GM18508 (cell line): ENCODE measurements at regions not wholly inside any gene's neighbourhood (a gene's known extent, or its start where the extent isn't known, plus 50 kb on each side); places are given as distances from the start of the nearest gene placed in this dataset.

Source experiments
- ATAC-seq: cut with Tn5 transposase; IDR thresholded peaks from one replicate; pipeline ENCODE4 v1.9.1; 2021; ENCODE audit warnings: moderate number of reproducible peaks; ENCODE audit not compliant: insufficient read depth, unreplicated experiment

- ATAC-seq, result no peak
Observed at GRCh38 chr12:107558816-107559382, 126.7 kb upstream of the PWP1 start.

GRCh38 chr12:107560165-107560898 lies 125.3 kb upstream of the PWP1 start:
- no peak for ATAC-seq

DNA sequence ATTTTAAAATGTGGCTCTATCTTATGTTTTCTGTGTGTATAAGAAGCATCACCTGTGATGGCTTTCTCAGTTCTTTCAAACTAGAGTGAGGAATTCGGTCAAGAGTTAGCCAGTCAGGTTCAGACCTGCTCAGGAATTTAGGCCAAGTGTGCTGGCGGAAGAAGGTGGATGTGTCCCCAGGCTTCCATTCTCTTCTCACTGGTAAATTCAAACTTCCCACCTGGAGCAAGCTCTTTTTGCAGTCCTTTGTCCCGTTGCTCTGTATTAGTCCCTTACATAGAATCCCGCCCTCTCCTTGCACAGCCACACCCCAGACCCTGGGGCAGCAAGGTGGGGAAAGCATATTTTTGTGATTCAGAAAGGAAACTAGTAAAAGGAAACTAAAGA lies 124.7 kb upstream of the PWP1 start:
- no peak for ATAC-seq

DNA sequence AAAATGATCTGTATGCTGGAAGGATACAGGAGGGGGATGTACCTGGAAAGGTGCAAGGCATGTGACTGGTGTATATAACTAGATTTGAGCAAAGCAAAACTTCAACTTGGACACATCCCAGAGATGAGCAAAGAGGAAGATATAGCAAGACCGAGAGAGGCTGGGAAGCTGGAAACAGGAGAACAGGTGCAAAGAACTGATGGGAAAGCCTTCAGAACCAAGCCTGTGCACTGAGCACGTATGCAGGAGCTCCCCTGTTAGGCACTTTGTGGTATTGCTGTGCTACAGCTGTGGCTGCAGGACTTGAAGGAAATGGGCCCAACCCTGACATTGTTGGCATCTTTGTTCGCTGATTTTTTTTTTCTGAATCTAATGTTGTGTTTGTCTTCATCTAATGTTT lies 120.7 kb upstream of the PWP1 start:
- no peak for ATAC-seq

DNA sequence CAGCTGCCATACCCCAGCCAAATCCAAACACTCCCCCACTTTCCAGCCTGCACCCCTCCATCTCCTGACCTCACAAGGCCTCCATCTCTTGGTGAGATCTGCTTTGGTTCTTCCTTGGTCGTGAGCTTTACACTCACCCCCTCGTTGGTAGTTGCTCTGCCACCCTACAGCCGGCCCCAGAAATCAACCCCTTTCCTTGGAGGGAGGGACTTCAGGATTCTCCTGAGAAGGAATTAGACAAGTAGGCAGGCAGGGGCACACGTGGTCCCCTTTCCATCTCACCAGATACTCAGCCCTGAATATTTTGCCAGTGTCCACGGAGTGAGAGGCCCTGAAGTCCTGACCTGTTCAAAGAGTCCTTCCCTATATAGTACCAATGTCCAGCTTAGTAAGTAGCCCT lies 120.0 kb upstream of the PWP1 start:
- ATAC-seq, result no peak

DNA sequence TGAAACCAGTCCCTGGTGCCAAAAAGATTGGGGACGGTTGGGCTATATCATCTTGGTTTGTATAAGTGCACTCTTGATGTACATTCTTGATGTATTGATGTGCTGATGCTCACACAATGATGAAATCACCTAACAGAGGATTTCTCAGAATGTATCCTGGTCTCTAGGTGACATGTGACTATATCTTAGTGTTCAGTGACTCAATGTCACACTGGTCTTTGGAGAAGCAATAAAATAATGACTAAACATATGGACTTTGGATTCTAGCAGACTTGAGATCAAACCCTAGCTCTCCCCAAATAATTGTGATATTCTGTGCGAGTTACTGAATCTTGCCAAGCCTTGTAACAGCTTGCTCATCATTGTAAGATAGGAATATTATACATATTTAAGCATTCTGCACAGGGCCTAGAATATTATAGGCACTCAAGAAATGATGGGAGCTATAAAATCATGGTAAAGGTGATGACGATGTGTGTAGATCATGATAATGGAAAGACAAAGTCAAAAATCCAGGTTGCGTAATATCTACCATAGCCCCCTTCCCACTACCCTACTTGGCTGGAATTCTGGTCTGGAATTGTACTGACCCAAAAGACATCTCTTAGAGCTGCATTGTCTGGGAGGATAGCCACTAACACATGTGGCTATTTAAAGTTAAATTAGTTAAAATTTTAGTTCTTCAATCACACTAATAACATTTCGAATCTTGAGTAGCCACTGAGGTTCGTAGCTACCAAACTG lies 117.6 kb upstream of the PWP1 start:
- no peak for ATAC-seq

GRCh38 chr12:107568718-107569117 lies 116.9 kb upstream of the PWP1 start:
- no peak for ATAC-seq

DNA sequence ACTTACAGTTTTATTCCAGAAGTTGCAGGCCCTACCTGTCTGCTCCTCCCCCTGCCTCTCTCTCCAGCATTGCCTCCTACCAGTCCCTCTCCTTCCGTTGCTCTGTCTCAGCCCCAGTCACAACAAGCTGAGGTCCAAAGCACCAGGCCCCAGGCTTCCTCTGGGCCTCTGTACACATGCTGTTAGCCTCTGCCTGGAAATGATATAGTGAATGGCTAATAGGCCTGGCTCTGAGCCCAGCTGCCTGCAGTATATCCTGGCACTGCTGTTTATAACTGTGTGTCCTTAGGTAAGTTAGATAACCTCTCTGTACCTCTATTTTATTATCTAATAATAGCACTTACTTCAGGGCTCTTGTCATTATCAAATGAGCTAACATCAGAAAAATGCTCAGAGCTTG lies 114.9 kb upstream of the PWP1 start:
- no peak for ATAC-seq

DNA sequence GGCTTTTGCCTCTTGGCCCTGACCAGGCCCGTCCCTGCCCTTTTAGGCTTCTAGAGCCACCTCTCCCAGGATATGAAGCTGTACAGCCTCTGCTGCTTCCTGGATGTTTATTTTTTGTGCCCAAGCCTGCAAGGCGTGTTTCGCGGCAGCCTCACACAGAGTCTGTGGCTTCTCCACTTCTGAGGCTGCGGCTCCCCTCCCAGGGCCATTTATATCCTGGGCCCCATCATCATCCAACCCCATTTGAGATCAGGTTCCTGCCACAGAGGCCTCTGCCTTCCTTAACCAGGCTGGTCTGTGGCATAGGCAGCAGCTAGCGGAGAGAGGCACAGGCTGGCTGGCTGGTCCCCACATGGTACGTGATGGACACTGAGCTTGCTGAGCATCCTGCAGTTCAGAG lies 114.1 kb upstream of the PWP1 start:
- no peak for ATAC-seq

GRCh38 chr12:107574691-107575090 lies 110.9 kb upstream of the PWP1 start:
- no peak for ATAC-seq

- no peak for ATAC-seq
Observed at GRCh38 chr12:107580750-107581618, 104.6 kb upstream of the PWP1 start.

DNA sequence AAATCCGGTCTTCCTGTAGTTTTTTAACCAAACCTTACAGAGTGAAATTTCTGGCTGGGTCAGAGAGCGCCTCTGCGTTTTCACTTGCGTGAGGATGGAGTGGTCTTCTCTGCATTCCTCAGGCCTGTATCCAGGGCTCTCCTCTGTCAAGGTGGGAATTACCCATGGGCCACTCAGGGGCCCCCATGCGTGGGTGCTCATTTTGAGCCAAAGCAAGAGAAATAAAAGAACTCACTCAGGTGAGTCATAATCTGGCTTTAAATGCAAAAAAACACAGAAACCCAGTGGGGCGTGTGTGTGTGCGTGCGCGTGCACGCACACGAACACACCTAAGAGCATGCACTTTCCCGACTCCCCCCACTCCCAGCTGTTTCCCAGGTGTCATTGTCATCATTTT lies 104.0 kb upstream of the PWP1 start:
- ATAC-seq, result no peak

GRCh38 chr12:107583551-107583950 lies 102.0 kb upstream of the PWP1 start:
- no peak for ATAC-seq

DNA sequence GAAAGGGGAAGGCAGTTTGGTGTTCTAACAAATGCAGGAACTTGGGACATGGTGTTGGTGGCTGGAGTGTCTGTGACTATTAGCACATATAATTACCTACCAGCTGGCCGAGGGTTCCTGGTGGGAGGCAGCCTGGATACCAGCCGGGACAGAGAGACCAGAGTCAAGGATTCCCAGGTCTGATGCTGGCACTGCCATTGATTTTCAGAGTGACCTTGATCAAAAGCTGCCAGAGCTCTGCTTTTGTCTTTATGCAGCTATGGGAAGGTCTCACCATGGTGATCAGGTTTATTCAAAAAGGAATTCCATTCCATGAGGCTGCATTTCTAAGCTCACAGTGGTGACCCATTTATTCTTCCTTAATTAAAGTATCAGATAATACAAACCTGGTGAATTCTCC lies 101.0 kb upstream of the PWP1 start:
- no peak for ATAC-seq

DNA sequence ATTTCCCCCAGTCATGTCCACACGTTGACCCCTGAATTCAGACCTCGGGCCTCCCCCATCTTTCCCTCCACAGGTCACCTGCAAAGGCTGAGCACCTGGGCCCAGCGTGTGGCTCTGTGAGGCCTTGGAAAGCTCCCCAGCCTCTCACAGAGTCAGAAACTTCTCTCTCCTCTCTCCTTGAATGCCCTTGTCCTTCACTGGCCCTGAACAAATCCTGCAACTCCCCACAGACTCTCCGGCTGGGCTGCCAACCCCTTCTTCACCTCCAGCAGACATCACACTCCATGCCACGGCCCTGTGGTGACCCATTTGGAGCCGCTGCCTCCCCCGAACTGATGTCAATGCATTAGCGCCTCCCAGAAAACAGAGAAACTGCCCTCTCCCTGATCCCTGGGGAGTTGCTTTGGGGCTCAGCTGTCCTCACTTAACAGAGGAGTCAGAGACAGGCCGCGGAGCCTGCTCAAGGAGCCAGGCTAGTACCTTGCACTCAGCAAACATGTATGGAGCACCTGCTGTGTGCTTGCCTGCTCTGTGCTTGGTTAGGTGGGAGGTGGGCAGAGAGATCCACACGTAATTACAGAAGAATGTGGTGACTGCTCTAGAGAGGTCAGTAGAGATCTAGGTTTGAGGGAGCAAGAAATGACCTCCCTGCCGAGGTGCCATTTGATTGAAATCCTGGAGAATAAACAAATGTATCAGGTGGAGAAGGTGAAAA lies 99.2 kb upstream of the PWP1 start:
- no peak for ATAC-seq

GRCh38 chr12:107590413-107590812 lies 95.2 kb upstream of the PWP1 start:
- ATAC-seq, result no peak

DNA sequence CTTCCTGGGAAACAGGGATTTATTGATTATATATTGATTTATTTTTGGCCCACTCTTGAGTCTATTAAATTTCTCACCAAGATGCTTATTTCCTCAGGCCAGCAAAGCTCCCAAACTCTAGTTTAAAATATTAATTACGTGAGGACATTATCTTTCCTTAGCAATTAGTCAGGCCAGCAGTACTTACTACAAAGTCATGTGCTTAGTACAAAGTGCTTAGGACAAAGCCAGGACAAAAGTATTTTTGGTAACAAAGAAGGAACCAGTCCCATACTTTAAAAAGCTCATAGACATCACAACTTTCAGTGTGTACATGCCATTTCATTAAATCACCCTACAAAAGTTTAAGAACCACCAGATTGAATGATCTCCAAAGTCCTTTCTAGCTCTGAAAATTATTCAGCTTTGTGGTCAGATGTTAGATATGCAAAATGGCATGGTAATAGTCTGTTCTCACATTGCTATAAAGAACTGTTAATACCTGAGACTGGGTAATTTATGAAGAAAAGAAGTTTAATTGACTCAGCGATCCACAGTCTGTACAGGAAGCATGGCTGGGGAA lies 94.7 kb upstream of the PWP1 start:
- no peak for ATAC-seq

- no peak for ATAC-seq
Observed at GRCh38 chr12:107593713-107594381, 91.8 kb upstream of the PWP1 start.

- no peak for ATAC-seq
Observed at GRCh38 chr12:107594995-107595394, 90.6 kb upstream of the PWP1 start.
